Endothelial cell of umbilical vein (primary cell): ENCODE measurements at regions not wholly inside any gene's neighbourhood (a gene's known extent, or its start where the extent isn't known, plus 50 kb on each side); places are given as distances from the start of the nearest gene placed in this dataset.

Source experiments
- BruUV-seq: library from RNA; stranded (reverse); fragments of 400-500 nt; replicated peaks from 2 replicates; lab custom pipeline; 2021; lab: Mats Ljungman, UMichigan
- CTCF ChIA-PET: fragments of 300-600, 350-600 bp; sonication (Branson Sonifier 250); formaldehyde crosslinking; loops from one replicate; lab custom pipeline; 2021; ENCODE audit warnings: antibody characterized with exemption, inconsistent platforms; lab: Charles Lee
- POLR2A ChIA-PET: fragments of 300-600, 350-600 bp; sonication (Branson Sonifier 250); formaldehyde crosslinking; loops from one replicate; lab custom pipeline; 2021; ENCODE audit warnings: antibody characterized with exemption, inconsistent platforms; lab: Charles Lee
- DNase-seq: peaks from one replicate; pipeline ENCODE4 v3.0.0-alpha.2; 2011; ENCODE audit warnings: low read depth, low spot score
- FAIRE-seq: peaks from 2 replicates; lab custom pipeline; 2011; peaks lifted over from hg19 to GRCh38; lab: Jason Lieb, UNC
- H2AFZ ChIP-seq: 2 replicates; pipeline ENCODE4 v1.6.0; 2012; ENCODE audit warnings: low read depth, low read length, control low read depth, inconsistent platforms
- H3K27ac ChIP-seq: 2 replicates; pipeline ENCODE4 v1.5.1; 2011; ENCODE audit warnings: low read depth, mild to moderate bottlenecking, control low read depth, low read length, moderate library complexity; ENCODE audit not compliant: insufficient read depth
- H3K27me3 ChIP-seq, 2 experiments: 2 replicates each; pipeline versions ENCODE4 v1.6.0 to v1.6.1; 2011; ENCODE audit warnings: low read length in 2 of 2, mixed read lengths in 1 of 2; ENCODE audit not compliant: control insufficient read depth in 2 of 2, insufficient read depth in 2 of 2
- H3K36me3 ChIP-seq, 2 experiments: 2 replicates in 1 of 2; 3 replicates in 1 of 2; pipeline ENCODE4 v1.5.1; 2011; ENCODE audit warnings: low read length in 2 of 2, mild to moderate bottlenecking in 1 of 2, moderate library complexity in 1 of 2; ENCODE audit not compliant: control insufficient read depth in 2 of 2, insufficient read depth in 2 of 2; ENCODE audit errors: extremely low read depth in 1 of 2
- H3K4me1 ChIP-seq: 3 replicates; pipeline ENCODE4 v1.5.1; 2011; ENCODE audit warnings: mild to moderate bottlenecking, low read length; ENCODE audit not compliant: control insufficient read depth, insufficient read depth; ENCODE audit errors: extremely low read depth
- H3K4me2 ChIP-seq: 2 replicates; pipeline ENCODE4 v1.6.1; 2011; ENCODE audit warnings: low read length, control low read depth, mixed read lengths; ENCODE audit not compliant: insufficient read depth
- H3K4me3 ChIP-seq, 3 experiments: fragments of 200-600 bp in 1 of 3; sonication (generic), shearing (Covaris generic) in 1 of 3; replicated peaks in 1 of 3; 2 replicates each; pipeline ENCODE4 v1.5.1; 2011 to 2016; ENCODE audit warnings: control low read depth in 3 of 3, low read length in 3 of 3, mild to moderate bottlenecking in 2 of 3, inconsistent platforms in 1 of 3, low read depth in 1 of 3, moderate library complexity in 1 of 3; ENCODE audit not compliant: insufficient read depth in 1 of 3
- H3K79me2 ChIP-seq: 2 replicates; pipeline ENCODE4 v1.6.0; 2012; ENCODE audit warnings: low read length, inconsistent platforms; ENCODE audit not compliant: control insufficient read depth, insufficient read depth
- H3K9ac ChIP-seq: replicated peaks from 2 replicates; pipeline ENCODE3; 2011; ENCODE audit warnings: low read length, control low read depth; ENCODE audit not compliant: insufficient read depth; ENCODE audit errors: extremely low read depth
- H3K9me1 ChIP-seq: replicated peaks from 3 replicates; pipeline ENCODE4 v1.6.0; 2011; ENCODE audit warnings: mild to moderate bottlenecking, low read length; ENCODE audit not compliant: control insufficient read depth, insufficient read depth; ENCODE audit errors: extremely low read depth
- H3K9me3 ChIP-seq: replicated peaks from 2 replicates; pipeline ENCODE4 v1.5.1; 2012; ENCODE audit warnings: low read length, inconsistent platforms; ENCODE audit not compliant: control insufficient read depth, insufficient read depth
- H4K20me1 ChIP-seq: replicated peaks from 2 replicates; pipeline ENCODE3; 2011; ENCODE audit warnings: mild to moderate bottlenecking, low read length; ENCODE audit not compliant: control insufficient read depth, insufficient read depth; ENCODE audit errors: extremely low read depth
- CTCF ChIP-seq, 2 donors: IDR thresholded peaks; 1 replicate in 1 of 2; 2 replicates in 1 of 2; pipeline ENCODE4 v1.5.1; 2011; ENCODE audit warnings: low read length in 2 of 2, mild to moderate bottlenecking in 2 of 2, moderate library complexity in 2 of 2, control low read depth in 1 of 2, inconsistent platforms in 1 of 2, low read depth in 1 of 2; ENCODE audit not compliant: insufficient read depth in 1 of 2; ENCODE audit errors: extremely low read depth in 1 of 2
- FOS ChIP-seq: IDR thresholded peaks from 2 replicates; pipeline ENCODE4 v1.6.1; 2011; ENCODE audit warnings: mild to moderate bottlenecking, low read length, moderate library complexity, borderline replicate concordance; ENCODE audit not compliant: insufficient read depth
- GATA2 ChIP-seq: IDR thresholded peaks from 2 replicates; pipeline ENCODE4 v1.7.0; 2011; ENCODE audit warnings: low read depth, mild to moderate bottlenecking, moderate library complexity, mixed read lengths, low read length; ENCODE audit not compliant: insufficient read length, insufficient read depth
- JUN ChIP-seq: IDR thresholded peaks from 2 replicates; pipeline ENCODE4 v1.6.1; 2011; ENCODE audit warnings: borderline replicate concordance, low read depth; ENCODE audit not compliant: insufficient read length, insufficient read depth
- MAX ChIP-seq: IDR thresholded peaks from 2 replicates; pipeline ENCODE4 v1.6.1; 2011; ENCODE audit not compliant: insufficient read depth, insufficient read length
- MYC ChIP-seq: IDR thresholded peaks from one replicate; pipeline ENCODE4 v1.6.1; 2011; ENCODE audit warnings: mild to moderate bottlenecking, low read depth, low read length
- POLR2AphosphoS5 ChIP-seq: IDR thresholded peaks from 2 replicates; pipeline ENCODE4 v1.6.1; 2012; ENCODE audit warnings: low read depth, mild to moderate bottlenecking, control low read depth, low read length, moderate library complexity; ENCODE audit not compliant: insufficient read depth
- dilution Hi-C: fragments of 300-500 bp; cut with MboI; formaldehyde crosslinking; loops from one replicate; pipeline ENCODE4 v1.15.0; 2019; ENCODE audit warnings: low sequenced_read_pairs; ENCODE audit not compliant: extremely low pct_ligation_motif_present
- intact Hi-C: fragments of 100-400 bp; cut with micrococcal nuclease; formaldehyde crosslinking; loops from one replicate; pipeline ENCODE4 v1.10.0; 2022

GRCh38 chr10:112873541-112873940 lies 76.5 kb upstream of the TCF7L2 start:
- TF ChIP-seq POLR2AphosphoS5, result no peak
- TF ChIP-seq JUN, result no peak
- no peak for TF ChIP-seq MYC
- no peak for TF ChIP-seq MAX
- H4K20me1 ChIP-seq, result no peaks in the 10 kb centered on the region
- ChIA-PET POLR2A (no interaction called here), CTCF (no interaction called here)
- DNase-seq, result no peak
- no TSS peak for BruUV-seq
- no peak overlapping the region for H3K27ac ChIP-seq
- intact Hi-C loops, result no loop called here
- no peaks in the 10 kb centered on the region for H3K79me2 ChIP-seq
- dilution Hi-C loops, result no loop called here
- H3K4me2 ChIP-seq, result no peak overlapping the region
- H2AFZ ChIP-seq, result no peak overlapping the region
- FAIRE-seq, result no peak
- H3K4me1 ChIP-seq, result no peaks in the 10 kb centered on the region
- H3K27me3 ChIP-seq, result no peaks in the 10 kb centered on the region
- H3K9me3 ChIP-seq, result no peaks in the 10 kb centered on the region
- H3K9ac ChIP-seq, result no peak overlapping the region
- no peaks in the 10 kb centered on the region for H3K36me3 ChIP-seq
- no peak overlapping the region for H3K4me3 ChIP-seq
- no peaks in the 10 kb centered on the region for H3K9me1 ChIP-seq

- H3K9ac ChIP-seq, result no peak overlapping the region
- H3K27me3 ChIP-seq, result no peaks in the 10 kb centered on the region
- no peaks in the 10 kb centered on the region for H3K9me3 ChIP-seq
- H3K4me2 ChIP-seq, result no peak overlapping the region
- H3K27ac ChIP-seq, result no peak overlapping the region
- no peak for FAIRE-seq
- no peak for DNase-seq
- no peaks in the 10 kb centered on the region for H3K4me1 ChIP-seq
- intact Hi-C loops, result no loop called here
- POLR2A ChIA-PET, result no interaction called here
- dilution Hi-C loops, result no loop called here
- no peak overlapping the region for H2AFZ ChIP-seq
- no TSS peak for BruUV-seq
- H3K4me3 ChIP-seq, result no peak overlapping the region
- CTCF ChIA-PET, result no interaction called here
- no peaks in the 10 kb centered on the region for H4K20me1 ChIP-seq
- no peaks in the 10 kb centered on the region for H3K79me2 ChIP-seq
- TF ChIP-seq MYC, result no peak
- TF ChIP-seq CTCF (IDR thresholded peaks at IDR 0.05; ENCODE audit: extremely low read depth in 1 of 2, insufficient read depth in 1 of 2, low read depth in 1 of 2, low read length in 2 of 2), result no peak
- TF ChIP-seq GATA2, result no peak
- no peak for TF ChIP-seq FOS
- no peaks in the 10 kb centered on the region for H3K36me3 ChIP-seq
- H3K9me1 ChIP-seq, result no peaks in the 10 kb centered on the region
Observed at GRCh38 chr10:112874982-112875381, 75.1 kb upstream of the TCF7L2 start.
